Gastrocnemius medialis (tissue), 4 donors: ENCODE measurements at regions not wholly inside any gene's neighbourhood (a gene's known extent, or its start where the extent isn't known, plus 50 kb on each side); places are given as distances from the start of the nearest gene placed in this dataset.

ENCODE experiments used
- CTCF ChIP-seq, 5 experiments: fragments of 450-650 bp in 3 of 5; fragments of 200-600 bp in 2 of 5; sonication (generic) in 2 of 5; IDR thresholded peaks in 4 of 5; conservative IDR thresholded peaks in 1 of 5; 1 replicate in 4 of 5; 2 replicates in 1 of 5; pipeline ENCODE4 v1.5.1; 2016 to 2019; ENCODE audit warnings: antibody characterized with exemption in 5 of 5, mild to moderate bottlenecking in 3 of 5, moderate library complexity in 3 of 5
- POLR2A ChIP-seq, 2 donors: fragments of 450-650 bp; IDR thresholded peaks; one replicate each; pipeline ENCODE4 v1.6.1; 2017; ENCODE audit warnings: antibody characterized with exemption in 2 of 2, mild to moderate bottlenecking in 2 of 2, moderate library complexity in 2 of 2

DNA sequence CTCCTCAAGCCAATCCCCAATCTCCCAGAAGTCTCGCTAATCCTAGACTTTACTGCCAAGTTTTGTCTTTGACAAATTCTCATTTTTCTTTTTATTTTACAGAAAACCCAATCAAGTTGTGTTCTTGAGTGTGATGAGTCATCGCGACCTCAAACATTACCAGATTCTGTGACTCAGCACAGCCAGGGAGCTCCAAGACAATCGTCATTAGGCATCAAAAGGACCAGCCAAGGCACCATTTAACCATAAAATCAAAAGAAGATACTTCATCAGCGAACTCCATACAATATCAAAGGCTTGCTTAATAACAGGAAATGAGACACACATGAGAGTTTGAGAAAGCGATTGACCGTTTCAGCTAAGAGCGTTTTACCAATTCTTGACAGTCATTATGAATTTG lies 146.2 kb upstream of the AGAP1 start:
- TF ChIP-seq CTCF (IDR thresholded peaks at IDR 0.05 in 4 of 5, conservative IDR thresholded peaks at IDR 0.05 in 1 of 5) (no peak), POLR2A (IDR thresholded peaks at IDR 0.05) (no peak)
